HepG2 (cell line): ENCODE measurements at regions not wholly inside any gene's neighbourhood (a gene's known extent, or its start where the extent isn't known, plus 50 kb on each side); places are given as distances from the start of the nearest gene placed in this dataset.

Experiments
- ATAC-seq: fragments of 200-7000 bp; cut with Tn5 transposase; 3 replicates; pipeline ENCODE4 v1.9.1; 2020; ENCODE audit warnings: mild to moderate bottlenecking, moderate library complexity
- BruUV-seq: library from RNA; stranded (reverse); fragments of 400-500 nt; replicated peaks from 2 replicates; lab custom pipeline; 2021; lab: Mats Ljungman, UMichigan
- CTCF ChIA-PET: fragments of 300-600 bp; formaldehyde crosslinking; extraction: SDS; loops from one replicate; lab custom pipeline; 2021; ENCODE audit warnings: low total read pairs, inconsistent platforms, low intra/inter-chr PET ratio; lab: Yijun Ruan, JAX
- POLR2A ChIA-PET: fragments of 350-600 bp; sonication (Branson Sonifier 250); formaldehyde crosslinking; loops from one replicate; lab custom pipeline; 2020; ENCODE audit warnings: antibody characterized with exemption, inconsistent platforms; lab: Yijun Ruan, JAX
- DNase-seq: peaks from one replicate; pipeline ENCODE4 v3.0.0-alpha.2; 2015; ENCODE audit warnings: low spot score
- FAIRE-seq: peaks from 3 replicates; lab custom pipeline; 2011; peaks lifted over from hg19 to GRCh38; lab: Jason Lieb, UNC
- H2AFZ ChIP-seq: one replicate; pipeline ENCODE4 v1.6.1; 2011; ENCODE audit warnings: low read length, inconsistent platforms
- H3K27ac ChIP-seq: fragments of 300-600 bp; 3 replicates; pipeline ENCODE4 v1.8.0; 2011; ENCODE audit warnings: mixed run types, mild to moderate bottlenecking, mixed read lengths, low read length, inconsistent platforms; ENCODE audit not compliant: insufficient read depth; ENCODE audit errors: extremely low read length
- H3K27me3 ChIP-seq, 2 experiments: fragments of 200-600 bp in 1 of 2; 2 replicates in 1 of 2; 3 replicates in 1 of 2; pipeline versions ENCODE4 v1.6.0 to v1.8.0; 2011; ENCODE audit warnings: low read length in 2 of 2, mild to moderate bottlenecking in 2 of 2, moderate library complexity in 2 of 2, inconsistent platforms in 1 of 2; ENCODE audit not compliant: insufficient read depth in 2 of 2, control insufficient read depth in 1 of 2
- H3K36me3 ChIP-seq, 2 experiments: fragments of 200-600 bp in 1 of 2; replicated peaks in 1 of 2; 2 replicates in 1 of 2; 3 replicates in 1 of 2; pipeline versions ENCODE4 v1.5.1 to v1.8.0; 2011; ENCODE audit warnings: low read length in 2 of 2, inconsistent platforms in 1 of 2; ENCODE audit not compliant: insufficient read depth in 2 of 2, control insufficient read depth in 1 of 2
- H3K4me1 ChIP-seq: 2 replicates; pipeline ENCODE4 v1.5.1; 2012; ENCODE audit warnings: low read length, inconsistent platforms; ENCODE audit not compliant: insufficient read depth
- H3K4me2 ChIP-seq: 2 replicates; pipeline ENCODE4 v1.6.0; 2011; ENCODE audit warnings: low read depth, low read length, inconsistent platforms
- H3K4me3 ChIP-seq, 3 experiments: fragments of 200-600 bp in 1 of 3; sonication (generic), shearing (Covaris generic) in 1 of 3; replicated peaks in 1 of 3; 2 replicates each; pipeline ENCODE4 v1.5.1; 2011 to 2016; ENCODE audit warnings: low read length in 3 of 3, inconsistent platforms in 2 of 3, low read depth in 2 of 3, mild to moderate bottlenecking in 2 of 3, control low read depth in 1 of 3, mixed read lengths in 1 of 3; ENCODE audit not compliant: insufficient read depth in 1 of 3
- H3K79me2 ChIP-seq: one replicate; pipeline ENCODE4 v1.6.1; 2011; ENCODE audit warnings: low read length, inconsistent platforms; ENCODE audit not compliant: insufficient read depth
- H3K9ac ChIP-seq: 2 replicates; pipeline ENCODE4 v1.6.0; 2011; ENCODE audit warnings: mild to moderate bottlenecking, low read depth, low read length, inconsistent platforms; ENCODE audit not compliant: insufficient read depth
- H3K9me3 ChIP-seq: 2 replicates; pipeline ENCODE4 v1.5.1; 2012; ENCODE audit warnings: mild to moderate bottlenecking, low read length
- H4K20me1 ChIP-seq: 2 replicates; pipeline ENCODE4 v1.6.0; 2011; ENCODE audit warnings: inconsistent platforms, mild to moderate bottlenecking, low read length, moderate library complexity; ENCODE audit not compliant: insufficient read depth
- ADNP ChIP-seq: sonication (generic); formaldehyde crosslinking; IDR thresholded peaks from 2 replicates; pipeline ENCODE4 v1.4.0; 2020; ENCODE audit warnings: missing genetic modification reagents
- CC2D1A ChIP-seq: sonication (generic); formaldehyde crosslinking; IDR thresholded peaks from 2 replicates; pipeline ENCODE4 v1.8.1; 2023; ENCODE audit warnings: mild to moderate bottlenecking, missing genetic modification reagents
- FLYWCH1 ChIP-seq: sonication (generic); formaldehyde crosslinking; IDR thresholded peaks from 2 replicates; pipeline ENCODE4 v1.8.1; 2023; ENCODE audit warnings: mild to moderate bottlenecking, missing genetic modification reagents
- GTF3A ChIP-seq: sonication (generic); formaldehyde crosslinking; conservative IDR thresholded peaks from 2 replicates; pipeline ENCODE4 v1.4.0; 2020; ENCODE audit warnings: mild to moderate bottlenecking, missing genetic modification reagents
- HOXA5 ChIP-seq: sonication (generic); formaldehyde crosslinking; IDR thresholded peaks from 2 replicates; pipeline ENCODE4 v1.4.0; 2020; ENCODE audit warnings: missing genetic modification reagents
- KDM4B ChIP-seq: sonication (generic); formaldehyde crosslinking; IDR thresholded peaks from 2 replicates; pipeline ENCODE4 v1.4.0; 2020; ENCODE audit warnings: missing genetic modification reagents
- KLF12 ChIP-seq: sonication (generic); formaldehyde crosslinking; IDR thresholded peaks from 2 replicates; pipeline ENCODE4 v1.4.0; 2020; ENCODE audit warnings: missing genetic modification reagents, borderline replicate concordance
- MBNL3 ChIP-seq: fragments of 250-450 bp; sonication (Bioruptor Pico); conservative IDR thresholded peaks from 2 replicates; pipeline ENCODE4 v1.8.0; 2022; ENCODE audit warnings: mild to moderate bottlenecking, inconsistent platforms
- NFATC3 ChIP-seq: sonication (generic); formaldehyde crosslinking; IDR thresholded peaks from 2 replicates; pipeline ENCODE4 v1.5.1; 2020; ENCODE audit warnings: mild to moderate bottlenecking, missing genetic modification reagents
- PRDM10 ChIP-seq: sonication (generic); formaldehyde crosslinking; IDR thresholded peaks from 2 replicates; pipeline ENCODE4 v1.4.0; 2020; ENCODE audit warnings: low read depth, missing genetic modification reagents
- PTBP1 ChIP-seq: fragments of 200-400 bp; formaldehyde crosslinking; IDR thresholded peaks from 2 replicates; pipeline ENCODE4 v1.6.1; 2018; ENCODE audit warnings: low read length, low read depth; ENCODE audit not compliant: poor library complexity, severe bottlenecking
- SNAPC5 ChIP-seq: sonication (generic); formaldehyde crosslinking; IDR thresholded peaks from 2 replicates; pipeline ENCODE4 v1.8.1; 2023; ENCODE audit warnings: mild to moderate bottlenecking, missing genetic modification reagents, borderline replicate concordance
- TBX2 ChIP-seq: sonication (generic); formaldehyde crosslinking; IDR thresholded peaks from 2 replicates; pipeline ENCODE4 v1.5.0; 2020; ENCODE audit warnings: missing genetic modification reagents, mild to moderate bottlenecking, borderline replicate concordance
- ZNF652 ChIP-seq: IDR thresholded peaks from 2 replicates; pipeline ENCODE4 v1.6.1; 2016; ENCODE audit warnings: low read depth, borderline replicate concordance
- ZNF724P ChIP-seq: sonication (generic); formaldehyde crosslinking; IDR thresholded peaks from 2 replicates; pipeline ENCODE4 v1.8.0; 2022; ENCODE audit warnings: missing genetic modification reagents, borderline replicate concordance
- in situ Hi-C: cut with HindIII; loops from 2 replicates; pipeline ENCODE4 v1.10.0; 2017; ENCODE audit warnings: low pct_unique_long_range_greater_than_20kb; ENCODE audit not compliant: extremely low pct_ligation_motif_present
- intact Hi-C: fragments of 100-400 bp; cut with micrococcal nuclease; formaldehyde crosslinking; loops from one replicate; pipeline ENCODE4 v1.10.0; 2022; ENCODE audit not compliant: unreplicated experiment
- TF ChIP-seq, protein P1 (sequence below): sonication (generic); formaldehyde crosslinking; IDR thresholded peaks from 2 replicates; pipeline ENCODE4 v1.4.0; 2020; ENCODE audit warnings: low read depth, mild to moderate bottlenecking, missing genetic modification reagents
- TF ChIP-seq, protein P2 (sequence below): sonication (generic); formaldehyde crosslinking; conservative IDR thresholded peaks from 2 replicates; pipeline ENCODE4 v1.8.0; 2022; ENCODE audit warnings: missing genetic modification reagents

DNA sequence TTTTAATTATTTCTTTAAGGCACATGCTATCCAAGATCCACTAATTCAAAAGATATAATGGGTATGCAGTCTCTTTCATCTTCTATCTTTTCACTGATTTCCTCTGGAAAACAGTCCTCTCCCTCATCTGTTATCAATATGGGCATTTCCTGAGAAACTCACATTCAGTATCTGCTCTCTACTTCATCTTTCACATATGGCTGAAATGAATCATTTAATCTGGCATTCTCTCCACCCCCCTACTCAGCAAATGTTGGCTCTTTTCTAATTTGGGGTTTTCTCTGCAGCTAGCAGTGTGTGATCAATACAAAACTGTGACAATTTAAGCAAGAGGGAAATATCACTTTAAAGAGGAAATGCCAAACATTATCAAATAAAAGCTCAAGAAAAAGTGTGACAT lies 157.1 kb upstream of the TMTC1 start (continued):
- no peak for TF ChIP-seq SNAPC5
- TF ChIP-seq KDM4B (CRISPR knock-in tag), result no peak
- no peak for TF ChIP-seq ADNP (CRISPR knock-in tag)
- TF ChIP-seq FLYWCH1 (CRISPR knock-in tag), result no peak
- no peak for TF ChIP-seq ZNF652 (CRISPR knock-in tag)

GRCh38 chr12:29930503-29930902 lies 146.8 kb upstream of the TMTC1 start:
- no peak overlapping the region for H3K4me3 ChIP-seq
- intact Hi-C loops (no loop called here), in situ Hi-C loops (no loop called here)
- ATAC-seq (no peak), DNase-seq (no peak), FAIRE-seq (no peak)
- ChIA-PET POLR2A (no interaction called here), CTCF (no interaction called here)
- no peak overlapping the region for H3K27ac ChIP-seq
- H3K9ac ChIP-seq, result no peak overlapping the region
- no peaks in the 10 kb centered on the region for H3K27me3 ChIP-seq
- TF ChIP-seq, protein P1, sequence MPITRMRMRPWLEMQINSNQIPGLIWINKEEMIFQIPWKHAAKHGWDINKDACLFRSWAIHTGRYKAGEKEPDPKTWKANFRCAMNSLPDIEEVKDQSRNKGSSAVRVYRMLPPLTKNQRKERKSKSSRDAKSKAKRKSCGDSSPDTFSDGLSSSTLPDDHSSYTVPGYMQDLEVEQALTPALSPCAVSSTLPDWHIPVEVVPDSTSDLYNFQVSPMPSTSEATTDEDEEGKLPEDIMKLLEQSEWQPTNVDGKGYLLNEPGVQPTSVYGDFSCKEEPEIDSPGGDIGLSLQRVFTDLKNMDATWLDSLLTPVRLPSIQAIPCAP (CRISPR knock-in tag), result no peak
- TF ChIP-seq PTBP1 (no peak), TBX2 (CRISPR knock-in tag) (no peak), MBNL3 (no peak), CC2D1A (CRISPR knock-in tag) (no peak), ZNF724P (no peak), HOXA5 (no peak), KLF12 (CRISPR knock-in tag) (no peak), NFATC3 (CRISPR knock-in tag) (no peak), PRDM10 (no peak), GTF3A (no peak)
- TF ChIP-seq, protein P2, sequence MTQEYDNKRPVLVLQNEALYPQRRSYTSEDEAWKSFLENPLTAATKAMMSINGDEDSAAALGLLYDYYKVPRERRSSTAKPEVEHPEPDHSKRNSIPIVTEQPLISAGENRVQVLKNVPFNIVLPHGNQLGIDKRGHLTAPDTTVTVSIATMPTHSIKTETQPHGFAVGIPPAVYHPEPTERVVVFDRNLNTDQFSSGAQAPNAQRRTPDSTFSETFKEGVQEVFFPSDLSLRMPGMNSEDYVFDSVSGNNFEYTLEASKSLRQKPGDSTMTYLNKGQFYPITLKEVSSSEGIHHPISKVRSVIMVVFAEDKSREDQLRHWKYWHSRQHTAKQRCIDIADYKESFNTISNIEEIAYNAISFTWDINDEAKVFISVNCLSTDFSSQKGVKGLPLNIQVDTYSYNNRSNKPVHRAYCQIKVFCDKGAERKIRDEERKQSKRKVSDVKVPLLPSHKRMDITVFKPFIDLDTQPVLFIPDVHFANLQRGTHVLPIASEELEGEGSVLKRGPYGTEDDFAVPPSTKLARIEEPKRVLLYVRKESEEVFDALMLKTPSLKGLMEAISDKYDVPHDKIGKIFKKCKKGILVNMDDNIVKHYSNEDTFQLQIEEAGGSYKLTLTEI (CRISPR knock-in tag), result no peak
- no peaks in the 10 kb centered on the region for H4K20me1 ChIP-seq
- no peaks in the 10 kb centered on the region for H3K9me3 ChIP-seq
- H3K79me2 ChIP-seq, result no peaks in the 10 kb centered on the region
- no TSS peak for BruUV-seq
- H3K4me2 ChIP-seq, result no peak overlapping the region
- H3K36me3 ChIP-seq, result no peaks in the 10 kb centered on the region
- no peaks in the 10 kb centered on the region for H3K4me1 ChIP-seq
- no peak overlapping the region for H2AFZ ChIP-seq
